HG03064 (cell line): ENCODE measurements at regions not wholly inside any gene's neighbourhood (a gene's known extent, or its start where the extent isn't known, plus 50 kb on each side); places are given as distances from the start of the nearest gene placed in this dataset.

ENCODE experiments used
- ATAC-seq: cut with Tn5 transposase; IDR thresholded peaks from one replicate; pipeline ENCODE4 v1.9.1; 2021; ENCODE audit warnings: low read depth; ENCODE audit not compliant: unreplicated experiment

- no peak for ATAC-seq
Measured at GRCh38 chr2:181294979-181295378, 162.2 kb upstream of the ITGA4 start.

DNA sequence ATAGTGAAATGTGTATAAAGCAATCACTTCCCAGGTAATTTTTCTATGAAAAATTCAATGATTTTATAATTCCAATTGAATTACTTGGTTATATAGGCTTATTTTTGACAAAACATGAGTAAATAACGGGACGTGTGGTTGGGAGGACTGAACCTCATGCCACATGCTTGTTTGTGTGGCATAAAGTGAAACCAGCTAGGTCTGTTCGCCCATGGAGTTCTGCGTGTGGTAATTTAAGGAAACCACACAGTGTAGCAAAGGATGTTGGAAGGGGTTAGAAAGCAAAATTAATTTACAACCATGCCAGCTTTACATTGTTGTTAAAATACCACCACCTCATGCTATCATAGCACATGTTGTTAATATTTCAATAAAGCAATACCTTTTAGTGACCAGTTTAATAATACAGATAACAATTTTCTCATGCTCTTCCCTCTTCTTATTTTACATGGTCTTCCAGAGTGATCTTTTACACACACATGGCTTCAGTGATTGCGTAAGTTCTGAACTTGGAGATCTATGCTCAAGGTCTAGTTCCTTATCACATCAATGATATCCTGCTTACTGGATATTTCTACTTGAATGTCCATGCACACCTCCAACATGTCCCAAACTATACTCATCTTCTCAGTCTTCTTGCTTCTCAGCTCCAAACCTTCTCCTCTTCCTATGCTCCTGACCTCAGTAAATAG, 156.4 kb upstream of the ITGA4 start:
- ATAC-seq, result no peak

DNA sequence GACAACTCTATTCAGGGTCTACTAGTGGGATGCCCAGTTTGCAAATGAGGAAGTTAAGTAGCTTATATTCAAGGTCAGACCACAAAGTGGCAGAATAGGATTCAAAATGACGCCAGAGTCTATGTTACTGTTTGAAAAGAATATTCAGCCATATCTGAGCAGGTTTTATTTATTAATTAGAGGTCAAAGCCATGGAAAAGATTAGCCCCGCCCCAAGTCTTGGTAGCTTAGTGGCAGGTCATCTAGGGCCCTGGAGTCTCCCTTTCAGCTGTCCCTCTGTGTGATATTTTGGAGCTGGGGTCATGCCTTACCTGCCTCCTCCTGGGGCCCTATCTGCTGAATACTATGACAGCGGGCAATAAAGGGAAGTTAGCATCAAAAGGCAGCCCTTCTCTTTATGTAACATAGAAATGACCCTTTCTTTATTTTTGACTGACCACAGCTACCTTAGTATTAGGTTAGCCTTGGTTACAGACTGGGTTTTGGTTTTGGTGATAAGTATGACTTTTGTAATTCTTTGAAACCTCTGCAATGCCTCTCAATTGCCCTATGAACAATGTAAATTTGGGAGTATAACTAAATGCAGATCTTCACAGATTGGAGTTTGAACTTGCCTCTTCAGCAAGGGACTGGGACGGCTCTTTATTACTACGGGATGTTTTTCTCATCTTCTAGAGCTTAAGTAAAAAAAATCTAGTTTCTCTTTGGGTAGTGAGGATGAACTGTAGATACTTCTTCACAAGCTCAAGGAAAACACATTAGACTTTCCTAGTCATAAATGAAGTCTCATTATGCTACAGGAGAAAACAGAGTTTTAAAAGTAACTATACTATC, 153.0 kb upstream of the ITGA4 start:
- ATAC-seq, result peak; percentile 25

GRCh38 chr2:181305301-181306123, 151.7 kb upstream of the ITGA4 start:
- ATAC-seq, result peak; percentile 77

GRCh38 chr2:181306785-181307184, 150.4 kb upstream of the ITGA4 start:
- no peak for ATAC-seq

GRCh38 chr2:181307203-181307991, 149.8 kb upstream of the ITGA4 start:
- no peak for ATAC-seq

- no peak for ATAC-seq
Measured at GRCh38 chr2:181308766-181309515, 148.2 kb upstream of the ITGA4 start.

DNA sequence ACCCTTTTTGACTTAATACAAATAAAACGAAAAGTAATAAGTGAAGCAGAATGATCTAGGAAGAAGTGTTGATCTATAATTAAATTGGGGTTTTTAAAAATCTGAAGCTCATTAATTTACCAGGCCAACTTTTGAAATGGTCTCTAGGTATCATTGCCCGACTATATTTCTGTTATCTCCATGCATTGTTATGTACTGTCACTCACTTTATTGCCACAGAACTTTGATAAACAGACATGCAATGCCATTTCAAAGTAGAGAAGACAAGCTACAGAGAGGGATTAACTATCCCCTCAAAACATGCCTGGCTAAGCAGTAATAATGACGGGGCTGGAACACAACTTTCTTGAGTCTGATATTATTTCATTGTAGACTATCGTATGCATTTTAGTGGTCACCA, 147.6 kb upstream of the ITGA4 start:
- ATAC-seq, result no peak

DNA sequence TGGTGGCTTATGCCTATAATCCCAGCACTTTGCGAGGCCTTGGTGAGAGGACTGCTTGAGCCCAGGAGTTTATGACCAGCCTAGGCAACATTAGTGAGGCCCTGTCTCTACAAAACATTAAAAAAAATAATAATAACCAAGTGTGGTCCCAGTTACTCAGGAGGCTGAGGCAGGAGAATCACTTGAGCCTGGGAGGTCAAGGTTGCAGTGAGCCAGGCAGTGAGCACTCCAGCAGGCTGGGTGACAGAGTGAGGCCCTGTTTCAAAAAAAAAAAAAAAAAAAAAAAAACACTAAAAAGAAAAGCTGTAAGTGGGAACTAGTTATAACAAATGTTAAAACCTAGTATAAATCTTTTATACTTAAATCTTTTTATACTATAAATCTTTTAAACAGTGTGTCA, 146.2 kb upstream of the ITGA4 start:
- no peak for ATAC-seq

- no peak for ATAC-seq
Measured at GRCh38 chr2:181311837-181312236, 145.3 kb upstream of the ITGA4 start.

GRCh38 chr2:181312515-181312927, 144.7 kb upstream of the ITGA4 start:
- ATAC-seq, result peak; percentile 88

DNA sequence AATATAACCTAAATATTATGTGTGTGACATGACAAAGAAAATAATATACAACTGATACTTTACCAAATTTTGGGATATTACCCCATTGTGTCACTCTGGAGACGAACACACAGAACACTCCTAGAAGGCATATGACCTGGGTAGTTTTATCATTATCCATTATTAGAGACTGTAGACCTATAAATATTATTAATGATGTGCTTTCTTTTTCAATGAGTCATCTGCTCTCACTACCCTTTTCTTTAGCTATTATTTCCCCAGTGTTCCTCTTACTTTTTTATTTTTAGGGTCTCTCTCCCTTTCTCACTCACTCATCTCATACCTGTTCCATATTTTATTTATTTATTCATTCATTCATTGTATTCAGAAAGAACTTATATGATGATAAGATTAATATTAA, 143.3 kb upstream of the ITGA4 start:
- no peak for ATAC-seq

DNA sequence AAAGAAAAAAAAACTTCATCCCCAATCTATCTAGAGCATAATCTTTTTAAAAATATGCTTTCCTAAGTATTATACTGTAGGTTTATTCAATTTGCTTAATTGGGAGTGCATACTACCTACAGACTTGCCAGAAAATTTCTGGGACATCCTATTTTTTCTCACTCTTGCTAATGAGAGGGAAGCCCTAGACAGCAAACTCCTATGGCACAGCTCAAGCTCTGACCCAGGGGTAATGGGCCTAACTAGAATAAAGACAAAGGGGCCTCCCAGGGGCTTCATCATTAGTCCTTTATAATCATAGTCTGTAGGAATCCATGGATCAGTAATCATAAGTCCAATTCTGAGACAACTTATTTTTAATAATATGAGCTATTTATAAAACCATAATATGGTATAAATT, 142.6 kb upstream of the ITGA4 start:
- no peak for ATAC-seq

DNA sequence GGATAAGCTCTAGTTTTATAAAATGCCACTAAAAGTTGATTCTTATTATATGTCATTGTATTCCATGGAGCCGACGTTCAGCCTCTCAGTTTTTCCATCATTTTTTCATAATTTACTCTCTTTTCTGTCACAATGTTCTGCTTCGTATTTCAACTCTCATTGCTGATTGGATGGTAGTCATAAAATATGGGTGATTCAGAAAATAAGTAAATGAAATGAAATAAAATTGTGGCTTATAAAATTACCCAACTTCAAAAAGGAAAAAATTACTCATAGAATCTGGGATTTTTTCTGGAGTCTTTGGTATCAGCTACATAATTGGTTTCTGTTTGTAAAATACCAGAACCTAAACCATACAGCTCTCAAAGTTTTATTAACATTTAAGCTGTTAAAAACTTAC, 139.7 kb upstream of the ITGA4 start:
- ATAC-seq, result no peak

- ATAC-seq, result no peak
Measured at GRCh38 chr2:181318504-181319280, 138.5 kb upstream of the ITGA4 start.

DNA sequence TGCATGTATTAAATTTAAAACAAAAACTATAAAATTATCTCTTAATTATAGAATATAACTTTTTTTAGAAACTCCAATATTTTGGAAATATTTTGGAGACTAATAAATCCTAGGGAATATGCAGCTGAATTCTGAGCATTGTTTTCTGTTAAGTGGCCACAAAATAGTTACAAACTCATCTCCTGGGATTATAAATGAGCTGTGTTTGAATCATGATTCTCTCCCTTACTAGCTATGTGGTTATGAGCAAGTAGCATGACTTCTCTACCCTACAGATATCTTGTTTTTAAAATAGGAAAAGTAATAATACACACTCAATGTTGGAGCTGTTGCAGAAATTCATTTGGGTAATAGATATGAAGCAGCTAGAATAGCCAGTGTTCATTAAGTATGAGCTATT, 137.9 kb upstream of the ITGA4 start:
- ATAC-seq, result no peak

DNA sequence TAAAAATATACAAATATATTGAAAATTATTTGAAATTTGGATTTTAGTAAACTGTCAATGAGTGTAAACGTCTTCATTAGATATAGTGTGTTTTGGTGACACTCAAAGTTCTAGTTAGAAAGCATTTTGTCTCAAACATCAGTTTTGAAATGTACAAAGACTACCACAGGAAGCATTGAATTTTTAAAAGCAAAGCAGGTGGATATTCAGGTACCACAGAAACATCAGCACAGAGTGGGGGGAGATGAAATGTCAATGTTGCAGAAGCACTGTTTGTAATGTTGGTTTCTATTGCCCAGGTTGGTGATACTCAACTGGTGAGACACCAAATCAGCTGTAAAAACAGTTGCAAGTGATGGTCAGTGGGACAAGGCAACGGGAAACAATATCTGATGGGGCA, 136.5 kb upstream of the ITGA4 start:
- no peak for ATAC-seq

DNA sequence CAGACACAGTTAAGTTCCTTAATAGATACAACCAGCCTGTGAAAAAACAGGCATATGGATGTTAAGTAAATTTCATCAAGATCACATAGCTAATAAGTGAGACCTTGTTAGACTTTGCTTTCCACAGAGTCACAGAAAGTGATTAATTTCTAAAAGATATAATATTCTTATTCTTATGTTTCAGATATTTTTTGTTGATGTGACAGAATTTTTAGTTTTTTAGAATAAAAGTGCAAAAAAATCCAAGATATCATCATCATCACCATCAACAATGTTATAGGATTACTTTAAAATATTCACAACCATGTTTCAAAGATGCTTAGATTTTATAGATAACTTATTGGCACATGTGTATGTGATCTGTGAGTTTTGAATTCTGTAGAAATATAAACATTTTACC, 132.3 kb upstream of the ITGA4 start:
- ATAC-seq, result no peak

DNA sequence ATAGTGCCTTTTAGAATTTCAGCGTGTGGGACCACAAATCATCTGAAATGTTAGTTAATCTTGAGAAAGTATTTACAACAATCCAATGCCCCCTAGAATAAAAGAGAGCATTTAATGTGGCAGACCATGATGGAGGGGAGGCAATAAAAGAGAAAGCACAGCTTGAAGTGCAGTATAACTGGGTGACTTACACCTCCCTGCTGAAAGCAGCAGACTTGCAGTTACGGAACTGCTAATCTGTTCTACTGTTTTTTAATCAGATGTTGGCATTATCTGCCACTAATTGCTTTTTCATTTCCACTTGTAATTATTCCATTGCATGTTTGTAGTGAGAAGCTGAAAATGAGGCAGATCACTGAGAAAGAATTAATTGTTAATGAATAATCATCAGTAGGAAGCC, 130.5 kb upstream of the ITGA4 start:
- no peak for ATAC-seq
